ENCODE measurements at regions not wholly inside any gene's neighbourhood (a gene's known extent, or its start where the extent isn't known, plus 50 kb on each side); places are given as distances from the start of the nearest gene placed in this dataset.

- DNase-seq (ENCODE audit: extremely low read depth, low read depth) = no peak
- no peak for TF ChIP-seq CTCF (IDR thresholded peaks at IDR 0.05; ENCODE audit: low read depth, low read length)
Observed at GRCh38 chr12:13431041-13431440, 234.5 kb downstream of the EMP1 start.

- no peak for DNase-seq (ENCODE audit: extremely low read depth, low read depth)
- no peak for TF ChIP-seq CTCF (IDR thresholded peaks at IDR 0.05; ENCODE audit: low read depth, low read length)
Observed at GRCh38 chr12:13428538-13429265, 232.2 kb downstream of the EMP1 start.

- no peak for DNase-seq (ENCODE audit: extremely low read depth, low read depth)
- no peak for TF ChIP-seq CTCF (IDR thresholded peaks at IDR 0.05; ENCODE audit: low read depth, low read length)
Observed at GRCh38 chr12:13425766-13426165, 229.2 kb downstream of the EMP1 start.

GRCh38 chr12:13422291-13422690 is 225.8 kb downstream of the EMP1 start:
- DNase-seq (ENCODE audit: extremely low read depth, low read depth) = no peak
- TF ChIP-seq CTCF (IDR thresholded peaks at IDR 0.05; ENCODE audit: low read depth, low read length) = no peak

GRCh38 chr12:13417516-13417915 is 221.0 kb downstream of the EMP1 start:
- no peak for DNase-seq (ENCODE audit: extremely low read depth, low read depth)
- no peak for TF ChIP-seq CTCF (IDR thresholded peaks at IDR 0.05; ENCODE audit: low read depth, low read length)

GRCh38 chr12:13411287-13411686 is 214.8 kb downstream of the EMP1 start:
- DNase-seq (ENCODE audit: extremely low read depth, low read depth) = no peak
- no peak for TF ChIP-seq CTCF (IDR thresholded peaks at IDR 0.05; ENCODE audit: low read depth, low read length)

GRCh38 chr12:13405961-13406703 is 209.6 kb downstream of the EMP1 start:
- no peak for TF ChIP-seq CTCF (IDR thresholded peaks at IDR 0.05; ENCODE audit: low read depth, low read length)
- DNase-seq (ENCODE audit: extremely low read depth, low read depth) = no peak
